ENCODE measurements at regions not wholly inside any gene's neighbourhood (a gene's known extent, or its start where the extent isn't known, plus 50 kb on each side); places are given as distances from the start of the nearest gene placed in this dataset.

DNA sequence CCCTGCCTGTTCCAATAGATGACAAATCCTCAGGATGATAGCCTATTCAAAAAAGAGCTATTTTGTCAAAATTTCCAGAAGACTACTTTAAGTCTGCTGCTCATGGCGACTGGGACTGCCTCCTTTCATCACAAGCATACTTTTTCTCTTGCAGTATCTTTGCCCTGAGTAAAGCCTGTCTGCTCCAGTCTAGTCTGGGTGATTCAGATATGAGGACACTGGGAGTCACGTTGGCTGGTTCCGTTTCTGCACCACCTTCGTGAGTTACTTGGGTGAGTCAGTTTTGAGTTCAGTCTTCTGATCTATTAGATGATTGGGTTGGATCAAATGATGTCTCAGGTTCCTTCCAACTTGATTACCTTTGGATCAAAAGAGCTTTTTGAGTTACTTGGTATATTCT is 301.3 kb upstream of the STXBP6 start:
- Histone ChIP-seq H3K27ac (ENCODE audit: insufficient read length, low read depth, low read length) (no peak overlapping the region), H3K23me2 (ENCODE audit: insufficient read length, low read depth, low read length, poor library complexity, severe bottlenecking) (no peaks in the 10 kb centered on the region), H2BK12ac (ENCODE audit: insufficient read length, low read depth, low read length) (no peak overlapping the region), H2BK5ac (ENCODE audit: insufficient read length, low read length) (no peak overlapping the region), H3K18ac (ENCODE audit: insufficient read length, low read depth, low read length) (no peak overlapping the region), H2AK5ac (ENCODE audit: insufficient read length, low read length) (no peak overlapping the region), H4K20me1 (ENCODE audit: control insufficient read depth, insufficient read depth, insufficient read length) (no peaks in the 10 kb centered on the region), H2AFZ (ENCODE audit: low read length) (no peak overlapping the region), H3K4me1 (ENCODE audit: insufficient read depth, low read length) (no peaks in the 10 kb centered on the region), H3K4me2 (ENCODE audit: insufficient read depth, insufficient read length, low read length) (no peak overlapping the region), H3K56ac (ENCODE audit: insufficient read length, low read depth, low read length) (no peak overlapping the region), H3K14ac (ENCODE audit: insufficient read depth, low read length) (no peak overlapping the region), H4K91ac (ENCODE audit: insufficient read length, low read depth, low read length) (no peak overlapping the region), H3K9me3 (ENCODE audit: control insufficient read depth, low read depth, low read length) (no peaks in the 10 kb centered on the region), H3K4ac (ENCODE audit: low read depth, low read length) (no peak overlapping the region), H2BK120ac (ENCODE audit: low read depth, low read length, poor library complexity, severe bottlenecking) (no peak overlapping the region), H3K79me2 (ENCODE audit: insufficient read depth, low read length) (no peaks in the 10 kb centered on the region), H4K8ac (replicated peaks; ENCODE audit: insufficient read length, low read depth, low read length) (no peak overlapping the region), H2BK20ac (ENCODE audit: low read depth, low read length, poor library complexity, severe bottlenecking) (no peak overlapping the region), H2BK15ac (ENCODE audit: low read depth, low read length) (no peak overlapping the region), H3K23ac (ENCODE audit: insufficient read length, low read depth, low read length) (no peak overlapping the region), H3K79me1 (ENCODE audit: insufficient read depth, low read depth, low read length, poor library complexity, severe bottlenecking) (no peaks in the 10 kb centered on the region), H3T11ph (ENCODE audit: low read length) (no peak overlapping the region), H3K27me3 (ENCODE audit: insufficient read depth, low read length) (no peaks in the 10 kb centered on the region), H4K5ac (ENCODE audit: insufficient read length, low read depth, low read length) (no peak overlapping the region), H3K9ac (ENCODE audit: extremely low read depth, insufficient read length, low read length) (no peak overlapping the region)
- Mint-ChIP-seq H3K4me1 (no peaks in the 10 kb centered on the region), H3K27me3 (ENCODE audit: low read depth) (no peaks in the 10 kb centered on the region), H3K27ac (no peak overlapping the region), H3K4me3 (no peak overlapping the region), H3K9me3 (peaks cover 3 to 54% of the 10 kb centered on the region in 2 experiments), H3K36me3 (ENCODE audit: insufficient read depth in 1 of 3, low read depth in 3 of 3) (peaks cover 0 to 7% (median 0%) of the 10 kb centered on the region in 3 experiments; a peak in 2 of 7 replicates)
- no CpG with 5 or more reads among the region's 4 CpGs for WGBS (ENCODE audit: extremely low coverage, insufficient read length, low lambda C conversion rate)
- TF ChIP-seq, protein P1, sequence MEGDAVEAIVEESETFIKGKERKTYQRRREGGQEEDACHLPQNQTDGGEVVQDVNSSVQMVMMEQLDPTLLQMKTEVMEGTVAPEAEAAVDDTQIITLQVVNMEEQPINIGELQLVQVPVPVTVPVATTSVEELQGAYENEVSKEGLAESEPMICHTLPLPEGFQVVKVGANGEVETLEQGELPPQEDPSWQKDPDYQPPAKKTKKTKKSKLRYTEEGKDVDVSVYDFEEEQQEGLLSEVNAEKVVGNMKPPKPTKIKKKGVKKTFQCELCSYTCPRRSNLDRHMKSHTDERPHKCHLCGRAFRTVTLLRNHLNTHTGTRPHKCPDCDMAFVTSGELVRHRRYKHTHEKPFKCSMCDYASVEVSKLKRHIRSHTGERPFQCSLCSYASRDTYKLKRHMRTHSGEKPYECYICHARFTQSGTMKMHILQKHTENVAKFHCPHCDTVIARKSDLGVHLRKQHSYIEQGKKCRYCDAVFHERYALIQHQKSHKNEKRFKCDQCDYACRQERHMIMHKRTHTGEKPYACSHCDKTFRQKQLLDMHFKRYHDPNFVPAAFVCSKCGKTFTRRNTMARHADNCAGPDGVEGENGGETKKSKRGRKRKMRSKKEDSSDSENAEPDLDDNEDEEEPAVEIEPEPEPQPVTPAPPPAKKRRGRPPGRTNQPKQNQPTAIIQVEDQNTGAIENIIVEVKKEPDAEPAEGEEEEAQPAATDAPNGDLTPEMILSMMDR (conservative IDR thresholded peaks at IDR 0.05): no peak
- DNase-seq: no peak
